H1 (cell line): ENCODE measurements at regions not wholly inside any gene's neighbourhood (a gene's known extent, or its start where the extent isn't known, plus 50 kb on each side); places are given as distances from the start of the nearest gene placed in this dataset.

ENCODE experiments used
- FOSL1 ChIP-seq: IDR thresholded peaks from 2 replicates; pipeline ENCODE4 v1.6.1; 2011; ENCODE audit warnings: mild to moderate bottlenecking, low read depth, low read length, moderate library complexity; ENCODE audit not compliant: insufficient read depth
- HDAC2 ChIP-seq, 2 experiments: fragments of 300-600 bp in 1 of 2; sonication (generic) in 1 of 2; IDR thresholded peaks; 2 replicates each; pipeline ENCODE4 v1.6.1; 2011 to 2012; ENCODE audit warnings: low read depth in 2 of 2, low read length in 2 of 2, mild to moderate bottlenecking in 2 of 2, moderate library complexity in 2 of 2, borderline replicate concordance in 1 of 2, inconsistent platforms in 1 of 2

DNA sequence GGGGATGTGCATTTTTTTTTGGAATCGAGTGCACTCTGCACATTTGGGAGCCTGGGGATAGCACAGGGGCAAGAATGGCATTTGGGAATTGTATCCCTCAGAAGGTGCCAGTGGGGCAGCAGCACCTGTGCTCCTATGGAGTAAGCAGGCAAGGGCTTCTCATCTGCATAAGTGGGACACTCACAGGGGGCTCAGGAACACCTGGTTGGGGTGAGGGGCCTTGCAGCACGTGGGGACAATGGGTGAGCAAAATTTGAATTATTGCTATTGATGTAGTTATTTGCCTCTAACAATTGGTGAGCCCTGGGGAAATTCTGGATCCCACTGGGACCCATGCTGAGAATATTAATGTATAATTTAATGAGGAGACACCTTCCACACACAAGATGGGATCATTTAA, 274.2 kb downstream of the TTC6 start (continued):
- TF ChIP-seq HDAC2 (IDR thresholded peaks at IDR 0.05; ENCODE audit: borderline replicate concordance in 1 of 2, low read depth in 2 of 2, low read length in 2 of 2) (no peak), FOSL1 (no peak)
